RPMI7951 (cell line): ENCODE measurements at regions not wholly inside any gene's neighbourhood (a gene's known extent, or its start where the extent isn't known, plus 50 kb on each side); places are given as distances from the start of the nearest gene placed in this dataset.
A peak's percentile ranks its signal among the peaks of the same experiment; 100 is the strongest.

Source experiments
- DNase-seq: peaks from one replicate; pipeline ENCODE4 v3.0.0-alpha.2; 2012; ENCODE audit warnings: low read depth

DNA sequence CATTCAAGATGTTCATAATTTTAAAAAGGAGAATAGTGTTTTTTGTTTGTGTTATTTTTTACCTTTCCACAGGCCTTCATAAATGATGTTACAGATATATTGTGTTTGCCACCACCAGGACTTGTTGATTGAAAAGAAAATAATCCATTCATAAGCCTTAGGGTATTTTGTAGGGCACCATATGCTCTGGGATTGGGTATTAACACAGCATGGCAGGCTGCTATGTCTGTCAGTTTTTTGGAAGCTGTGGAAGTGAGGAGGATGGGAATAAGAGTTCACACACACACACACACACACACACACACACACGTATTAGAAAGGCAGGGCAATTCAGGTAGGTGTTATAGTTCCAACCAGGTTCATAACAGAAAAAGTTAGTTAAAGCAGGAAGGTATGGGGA lies 237.9 kb downstream of the HDGFL1 start:
- no peak for DNase-seq

GRCh38 chr6:22807818-22808217 lies 238.5 kb downstream of the HDGFL1 start:
- no peak for DNase-seq

DNA sequence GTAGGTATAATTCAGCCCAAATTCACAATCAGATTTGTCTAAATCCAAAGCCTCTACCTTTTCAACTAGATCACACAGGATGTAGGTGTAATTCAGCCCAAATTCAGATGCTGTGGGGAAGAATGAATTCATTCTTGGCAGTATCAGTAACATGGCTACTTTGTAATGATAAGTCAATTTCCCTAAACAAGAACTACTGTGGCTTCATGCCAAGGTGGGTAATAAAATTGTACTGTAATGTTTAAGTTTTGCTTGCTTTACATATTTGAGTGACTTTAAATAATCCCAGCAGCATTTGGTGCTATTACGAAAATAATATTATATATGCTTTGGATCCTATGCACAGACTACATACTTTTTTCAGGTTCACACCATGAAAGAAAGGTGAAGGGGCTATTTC lies 239.1 kb downstream of the HDGFL1 start:
- DNase-seq, result no peak

GRCh38 chr6:22809370-22809769 lies 240.0 kb downstream of the HDGFL1 start:
- no peak for DNase-seq

- no peak for DNase-seq
Observed at GRCh38 chr6:22819209-22819608, 249.8 kb downstream of the HDGFL1 start.

- peak; percentile 7 for DNase-seq
Observed at GRCh38 chr6:22821664-22822320, 252.4 kb downstream of the HDGFL1 start.

- DNase-seq, result peak; percentile 25
Observed at GRCh38 chr6:22825210-22825609, 255.8 kb downstream of the HDGFL1 start.

- DNase-seq, result peak; percentile 30
Observed at GRCh38 chr6:22826961-22827360, 257.6 kb downstream of the HDGFL1 start.

DNA sequence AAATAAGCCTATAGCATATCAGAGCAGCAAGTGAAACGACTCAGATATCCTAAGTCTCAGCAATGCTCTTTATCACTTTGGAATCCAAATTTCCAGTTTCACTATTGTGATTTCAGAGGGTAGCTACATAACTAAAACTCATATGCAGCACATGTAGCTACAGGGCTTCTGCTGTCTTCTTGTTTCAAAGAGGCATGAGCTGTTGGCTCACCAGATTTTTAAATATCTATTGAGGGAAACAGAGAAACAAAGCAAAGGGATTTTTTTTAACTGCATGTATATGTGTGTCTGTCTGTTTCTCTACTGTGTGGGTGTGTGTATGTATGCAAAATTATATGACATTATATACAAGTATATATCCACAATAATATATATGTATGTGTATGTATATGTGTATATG lies 258.4 kb downstream of the HDGFL1 start:
- no peak for DNase-seq

GRCh38 chr6:22828179-22829062 lies 259.1 kb downstream of the HDGFL1 start:
- peak; percentile 95 for DNase-seq

GRCh38 chr6:22829070-22829469 lies 259.7 kb downstream of the HDGFL1 start:
- no peak for DNase-seq

GRCh38 chr6:22830463-22830862 lies 261.1 kb downstream of the HDGFL1 start:
- no peak for DNase-seq

DNA sequence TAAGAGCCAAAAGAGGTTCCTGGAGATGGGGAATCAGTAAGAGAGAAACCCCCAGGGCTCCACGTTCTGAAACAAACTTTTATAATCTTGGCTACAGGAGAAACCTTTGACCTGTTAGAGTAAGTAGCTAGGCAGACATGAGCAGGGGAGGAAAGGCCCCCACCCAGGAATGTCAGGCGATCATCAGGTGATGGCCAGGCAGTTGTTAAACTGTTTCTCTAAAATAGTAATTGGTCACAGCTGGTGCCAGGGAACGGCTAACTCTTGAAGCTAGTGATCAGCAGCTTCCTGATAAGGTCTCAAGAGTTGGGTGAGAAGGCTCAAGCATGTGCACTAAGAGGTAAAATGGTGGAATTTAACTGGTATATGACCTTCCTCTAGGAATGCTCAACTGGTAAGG lies 263.8 kb downstream of the HDGFL1 start:
- no peak for DNase-seq

- no peak for DNase-seq
Observed at GRCh38 chr6:22838345-22838744, 269.0 kb downstream of the HDGFL1 start.

- DNase-seq, result no peak
Observed at GRCh38 chr6:22845467-22845866, 276.1 kb downstream of the HDGFL1 start.

DNA sequence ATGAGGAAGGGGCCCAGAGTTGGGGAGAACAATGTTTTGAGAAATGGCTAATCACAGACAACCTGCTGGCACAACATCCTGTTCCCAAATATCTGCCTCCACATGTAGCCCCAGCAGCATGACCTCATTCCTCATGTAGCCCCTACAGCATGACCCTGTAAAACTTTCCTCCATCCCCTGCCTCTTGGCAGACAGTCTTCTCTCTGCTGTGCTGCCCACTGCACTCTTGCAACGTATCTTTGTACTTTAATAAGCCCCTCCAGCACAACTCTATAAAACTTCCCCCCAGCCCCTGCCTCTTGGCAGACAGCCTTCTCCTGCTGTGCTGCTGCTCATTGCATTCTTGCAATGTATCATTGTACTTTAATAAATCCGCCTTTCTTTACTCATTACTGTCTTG lies 278.8 kb downstream of the HDGFL1 start:
- no peak for DNase-seq

- DNase-seq, result no peak
Observed at GRCh38 chr6:22849921-22850320, 280.6 kb downstream of the HDGFL1 start.

GRCh38 chr6:22852101-22852500 lies 282.7 kb downstream of the HDGFL1 start:
- no peak for DNase-seq

DNA sequence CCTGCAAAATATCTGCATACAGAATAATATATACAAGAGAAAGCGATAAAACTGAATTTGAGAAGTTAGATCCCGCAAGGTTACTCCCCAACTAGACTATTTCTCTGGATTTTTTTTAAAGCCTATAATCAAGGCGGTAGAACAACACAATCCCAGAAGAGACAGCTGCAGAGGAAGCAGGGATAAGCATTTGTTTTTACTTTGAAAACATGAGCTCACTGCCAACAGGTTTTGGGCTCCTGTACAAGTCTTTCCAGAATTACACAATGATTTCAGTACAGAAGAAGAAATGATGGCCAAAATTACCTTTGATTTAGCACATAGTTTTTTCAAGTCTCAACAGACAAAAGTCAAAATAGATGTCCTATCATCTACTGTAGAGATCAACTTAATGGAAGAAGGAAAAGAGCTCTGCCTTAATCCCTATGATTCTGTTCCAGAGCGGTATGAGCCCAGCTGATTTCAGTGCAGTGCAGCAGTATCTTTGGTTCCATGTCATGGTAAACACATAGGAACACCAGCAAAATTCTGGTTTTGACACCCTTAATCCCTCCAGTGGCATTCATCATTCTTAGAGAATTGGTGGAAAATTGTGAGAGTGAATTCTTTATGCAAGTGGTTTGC lies 304.3 kb downstream of the HDGFL1 start:
- no peak for DNase-seq

DNA sequence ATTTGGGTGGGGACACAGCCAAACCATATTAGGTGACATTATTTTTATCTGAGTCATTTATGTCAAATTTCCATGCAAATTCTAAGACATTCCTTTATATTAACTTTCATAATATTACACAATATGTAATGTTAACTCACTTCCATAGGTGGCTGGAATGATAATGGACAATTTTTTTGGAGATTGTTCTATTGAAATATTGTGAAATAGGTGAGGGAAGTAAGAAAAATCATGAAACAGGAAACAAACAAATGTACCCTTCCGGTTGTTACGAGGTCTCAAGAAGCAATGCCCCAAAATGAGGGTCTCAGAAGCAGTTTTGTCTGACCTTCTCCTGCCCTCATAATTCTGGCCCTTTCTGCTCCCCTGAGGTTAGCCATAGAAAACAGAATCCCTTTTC lies 306.5 kb downstream of the HDGFL1 start:
- no peak for DNase-seq

GRCh38 chr6:22878324-22878701 lies 308.9 kb downstream of the HDGFL1 start:
- no peak for DNase-seq

DNA sequence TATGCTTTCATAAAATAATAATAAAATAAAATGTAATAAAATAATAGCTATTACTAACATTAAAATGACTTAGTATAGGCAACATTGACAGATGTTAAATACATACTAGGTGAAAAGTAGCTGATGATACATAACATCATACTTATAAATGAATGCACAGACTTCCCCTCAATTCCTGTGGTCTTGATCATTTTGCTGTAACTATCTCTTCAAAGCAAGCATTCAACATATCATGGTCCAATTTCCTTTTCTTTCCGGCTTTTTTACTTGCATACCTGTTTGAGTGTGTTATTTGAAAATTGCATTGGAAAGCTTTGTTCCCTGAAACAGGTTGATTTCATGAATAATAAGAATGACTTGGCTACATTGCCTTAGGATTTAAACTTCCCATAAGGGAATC lies 309.3 kb downstream of the HDGFL1 start:
- DNase-seq, result no peak
